GM23338 (cell line): ENCODE measurements at regions not wholly inside any gene's neighbourhood (a gene's known extent, or its start where the extent isn't known, plus 50 kb on each side); places are given as distances from the start of the nearest gene placed in this dataset.

Experiments used
- ATAC-seq: fragments of 200-7000 bp; cut with Tn5 transposase; 3 replicates; pipeline ENCODE4 v1.9.1; 2020
- DNase-seq: peaks from one replicate; pipeline ENCODE4 v3.0.0-alpha.2; 2015; ENCODE audit warnings: low spot score
- H2AFZ ChIP-seq: fragments of 200-600 bp; sonication (generic); 2 replicates; pipeline ENCODE4 v1.8.0; 2016; ENCODE audit warnings: antibody characterized with exemption, mild to moderate bottlenecking, moderate library complexity
- H3F3A ChIP-seq: fragments of 200-600 bp; sonication (generic); replicated peaks from 2 replicates; pipeline ENCODE4 v1.8.0; 2017; ENCODE audit warnings: antibody characterized with exemption, mixed run types, low read depth
- H3K27ac ChIP-seq: fragments of 200-600 bp; sonication (generic); 2 replicates; pipeline ENCODE4 v1.6.1; 2016; ENCODE audit warnings: low read depth
- H3K27me3 ChIP-seq: fragments of 200-600 bp; sonication (generic); 2 replicates; pipeline ENCODE4 v1.8.0; 2016; ENCODE audit warnings: mild to moderate bottlenecking, mixed run types, moderate library complexity; ENCODE audit not compliant: insufficient read depth
- H3K36me3 ChIP-seq: fragments of 200-600 bp; sonication (generic); 2 replicates; pipeline ENCODE4 v1.8.0; 2016; ENCODE audit warnings: mild to moderate bottlenecking; ENCODE audit not compliant: insufficient read depth
- H3K4me1 ChIP-seq: fragments of 200-600 bp; sonication (generic); 2 replicates; pipeline ENCODE4 v1.8.0; 2016; ENCODE audit warnings: mild to moderate bottlenecking, moderate library complexity; ENCODE audit not compliant: insufficient read depth
- H3K4me2 ChIP-seq: fragments of 200-600 bp; sonication (generic); 2 replicates; pipeline ENCODE4 v1.7.1; 2017; ENCODE audit warnings: mixed run types
- H3K4me3 ChIP-seq: fragments of 200-600 bp; sonication (generic); 2 replicates; pipeline ENCODE4 v1.6.1; 2016; ENCODE audit warnings: mixed run types
- H3K79me2 ChIP-seq: fragments of 200-600 bp; sonication (generic); replicated peaks from 2 replicates; pipeline ENCODE4 v1.8.0; 2017; ENCODE audit warnings: mild to moderate bottlenecking; ENCODE audit not compliant: insufficient read depth
- H3K9me2 ChIP-seq: fragments of 200-600 bp; sonication (generic); 2 replicates; pipeline ENCODE4 v1.8.0; 2017; ENCODE audit not compliant: insufficient read depth
- H4K20me1 ChIP-seq: fragments of 200-600 bp; sonication (generic); replicated peaks from 2 replicates; pipeline ENCODE4 v1.8.0; 2017; ENCODE audit warnings: mild to moderate bottlenecking; ENCODE audit not compliant: insufficient read depth
- H3K27ac Mint-ChIP-seq: 2 replicates; pipeline ENCODE4 v1.8.0; 2020; ENCODE audit warnings: inconsistent platforms, mild to moderate bottlenecking, moderate library complexity, mixed read lengths
- H3K27me3 Mint-ChIP-seq: 3 replicates; pipeline ENCODE4 v1.8.0; 2022; ENCODE audit warnings: low read depth, mild to moderate bottlenecking, moderate library complexity, mixed read lengths, inconsistent platforms; ENCODE audit not compliant: insufficient read depth, poor library complexity
- H3K36me3 Mint-ChIP-seq: 3 replicates; pipeline ENCODE4 v1.8.0; 2021; ENCODE audit warnings: low read depth, mild to moderate bottlenecking, inconsistent platforms, moderate library complexity, mixed read lengths
- H3K4me1 Mint-ChIP-seq: 3 replicates; pipeline ENCODE4 v1.8.0; 2020; ENCODE audit warnings: mild to moderate bottlenecking, inconsistent platforms, mixed read lengths
- H3K4me3 Mint-ChIP-seq: 3 replicates; pipeline ENCODE4 v1.8.0; 2021; ENCODE audit warnings: moderate library complexity, mild to moderate bottlenecking, inconsistent platforms, mixed read lengths
- H3K9me3 Mint-ChIP-seq: 3 replicates; pipeline ENCODE4 v1.8.0; 2020; ENCODE audit warnings: moderate library complexity, mild to moderate bottlenecking, inconsistent platforms, mixed read lengths
- CREB1 ChIP-seq: fragments of 250-450 bp; sonication (Bioruptor Pico); IDR thresholded peaks from 2 replicates; pipeline ENCODE4 v1.5.0; 2020; ENCODE audit warnings: low read depth, mild to moderate bottlenecking, moderate library complexity
- ETS1 ChIP-seq: IDR thresholded peaks from 2 replicates; pipeline ENCODE4 v1.6.1; 2016; ENCODE audit warnings: antibody characterized with exemption
- NANOG ChIP-seq: IDR thresholded peaks from 2 replicates; pipeline ENCODE4 v1.6.1; 2016; ENCODE audit warnings: antibody characterized with exemption, borderline replicate concordance
- STAT1 ChIP-seq: IDR thresholded peaks from one replicate; pipeline ENCODE4 v1.6.1; 2016; ENCODE audit warnings: antibody characterized with exemption; ENCODE audit not compliant: unreplicated experiment
- TF ChIP-seq, protein P1 (sequence below), 2 experiments: fragments of 200-600 bp in 1 of 2; sonication (generic) in 1 of 2; conservative IDR thresholded peaks; 2 replicates each; pipeline versions ENCODE4 v1.5.1 to v1.6.1; 2016 to 2017; ENCODE audit warnings: antibody characterized with exemption in 2 of 2, low read depth in 2 of 2, mild to moderate bottlenecking in 2 of 2, moderate library complexity in 1 of 2
- TF ChIP-seq, protein P2 (sequence below): IDR thresholded peaks from one replicate; pipeline ENCODE4 v1.6.1; 2018; ENCODE audit warnings: antibody characterized with exemption; ENCODE audit not compliant: unreplicated experiment

GRCh38 chr15:20358066-20358778, 183.4 kb downstream of the GOLGA6L6 start:
- no peak for ATAC-seq

More at GRCh38 chr15:20358066-20358778, 183.4 kb downstream of the GOLGA6L6 start:
- H3K79me2 ChIP-seq = no peaks in the 10 kb centered on the region
- TF ChIP-seq CREB1 (CRISPR knock-in tag) (no peak), ETS1 (no peak), STAT1 (no peak), NANOG (no peak)
- TF ChIP-seq, protein P1, sequence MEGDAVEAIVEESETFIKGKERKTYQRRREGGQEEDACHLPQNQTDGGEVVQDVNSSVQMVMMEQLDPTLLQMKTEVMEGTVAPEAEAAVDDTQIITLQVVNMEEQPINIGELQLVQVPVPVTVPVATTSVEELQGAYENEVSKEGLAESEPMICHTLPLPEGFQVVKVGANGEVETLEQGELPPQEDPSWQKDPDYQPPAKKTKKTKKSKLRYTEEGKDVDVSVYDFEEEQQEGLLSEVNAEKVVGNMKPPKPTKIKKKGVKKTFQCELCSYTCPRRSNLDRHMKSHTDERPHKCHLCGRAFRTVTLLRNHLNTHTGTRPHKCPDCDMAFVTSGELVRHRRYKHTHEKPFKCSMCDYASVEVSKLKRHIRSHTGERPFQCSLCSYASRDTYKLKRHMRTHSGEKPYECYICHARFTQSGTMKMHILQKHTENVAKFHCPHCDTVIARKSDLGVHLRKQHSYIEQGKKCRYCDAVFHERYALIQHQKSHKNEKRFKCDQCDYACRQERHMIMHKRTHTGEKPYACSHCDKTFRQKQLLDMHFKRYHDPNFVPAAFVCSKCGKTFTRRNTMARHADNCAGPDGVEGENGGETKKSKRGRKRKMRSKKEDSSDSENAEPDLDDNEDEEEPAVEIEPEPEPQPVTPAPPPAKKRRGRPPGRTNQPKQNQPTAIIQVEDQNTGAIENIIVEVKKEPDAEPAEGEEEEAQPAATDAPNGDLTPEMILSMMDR (conservative IDR thresholded peaks at IDR 0.05; ENCODE audit: low read depth in 2 of 2) = no peak
- TF ChIP-seq, protein P2, sequence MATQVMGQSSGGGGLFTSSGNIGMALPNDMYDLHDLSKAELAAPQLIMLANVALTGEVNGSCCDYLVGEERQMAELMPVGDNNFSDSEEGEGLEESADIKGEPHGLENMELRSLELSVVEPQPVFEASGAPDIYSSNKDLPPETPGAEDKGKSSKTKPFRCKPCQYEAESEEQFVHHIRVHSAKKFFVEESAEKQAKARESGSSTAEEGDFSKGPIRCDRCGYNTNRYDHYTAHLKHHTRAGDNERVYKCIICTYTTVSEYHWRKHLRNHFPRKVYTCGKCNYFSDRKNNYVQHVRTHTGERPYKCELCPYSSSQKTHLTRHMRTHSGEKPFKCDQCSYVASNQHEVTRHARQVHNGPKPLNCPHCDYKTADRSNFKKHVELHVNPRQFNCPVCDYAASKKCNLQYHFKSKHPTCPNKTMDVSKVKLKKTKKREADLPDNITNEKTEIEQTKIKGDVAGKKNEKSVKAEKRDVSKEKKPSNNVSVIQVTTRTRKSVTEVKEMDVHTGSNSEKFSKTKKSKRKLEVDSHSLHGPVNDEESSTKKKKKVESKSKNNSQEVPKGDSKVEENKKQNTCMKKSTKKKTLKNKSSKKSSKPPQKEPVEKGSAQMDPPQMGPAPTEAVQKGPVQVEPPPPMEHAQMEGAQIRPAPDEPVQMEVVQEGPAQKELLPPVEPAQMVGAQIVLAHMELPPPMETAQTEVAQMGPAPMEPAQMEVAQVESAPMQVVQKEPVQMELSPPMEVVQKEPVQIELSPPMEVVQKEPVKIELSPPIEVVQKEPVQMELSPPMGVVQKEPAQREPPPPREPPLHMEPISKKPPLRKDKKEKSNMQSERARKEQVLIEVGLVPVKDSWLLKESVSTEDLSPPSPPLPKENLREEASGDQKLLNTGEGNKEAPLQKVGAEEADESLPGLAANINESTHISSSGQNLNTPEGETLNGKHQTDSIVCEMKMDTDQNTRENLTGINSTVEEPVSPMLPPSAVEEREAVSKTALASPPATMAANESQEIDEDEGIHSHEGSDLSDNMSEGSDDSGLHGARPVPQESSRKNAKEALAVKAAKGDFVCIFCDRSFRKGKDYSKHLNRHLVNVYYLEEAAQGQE = no peak
- Mint-ChIP-seq H3K27ac (no peak overlapping the region), H3K27me3 (peaks cover 19% of the 10 kb centered on the region), H3K36me3 (peaks cover 18% of the 10 kb centered on the region), H3K4me1 (no peaks in the 10 kb centered on the region), H3K9me3 (no peaks in the 10 kb centered on the region), H3K4me3 (no peak overlapping the region)
- H3K27me3 ChIP-seq = no peaks in the 10 kb centered on the region
- H3K36me3 ChIP-seq = peaks cover 5% of the 10 kb centered on the region
- H4K20me1 ChIP-seq = no peaks in the 10 kb centered on the region
- no peaks in the 10 kb centered on the region for H3F3A ChIP-seq
- no peak overlapping the region for H2AFZ ChIP-seq
- no peak for DNase-seq
- H3K27ac ChIP-seq = no peak overlapping the region
- no peak overlapping the region for H3K4me2 ChIP-seq
- no peak overlapping the region for H3K4me3 ChIP-seq
- no peaks in the 10 kb centered on the region for H3K4me1 ChIP-seq
- H3K9me2 ChIP-seq = no peaks in the 10 kb centered on the region
